ENCODE measurements at regions not wholly inside any gene's neighbourhood (a gene's known extent, or its start where the extent isn't known, plus 50 kb on each side); places are given as distances from the start of the nearest gene placed in this dataset.

DNA sequence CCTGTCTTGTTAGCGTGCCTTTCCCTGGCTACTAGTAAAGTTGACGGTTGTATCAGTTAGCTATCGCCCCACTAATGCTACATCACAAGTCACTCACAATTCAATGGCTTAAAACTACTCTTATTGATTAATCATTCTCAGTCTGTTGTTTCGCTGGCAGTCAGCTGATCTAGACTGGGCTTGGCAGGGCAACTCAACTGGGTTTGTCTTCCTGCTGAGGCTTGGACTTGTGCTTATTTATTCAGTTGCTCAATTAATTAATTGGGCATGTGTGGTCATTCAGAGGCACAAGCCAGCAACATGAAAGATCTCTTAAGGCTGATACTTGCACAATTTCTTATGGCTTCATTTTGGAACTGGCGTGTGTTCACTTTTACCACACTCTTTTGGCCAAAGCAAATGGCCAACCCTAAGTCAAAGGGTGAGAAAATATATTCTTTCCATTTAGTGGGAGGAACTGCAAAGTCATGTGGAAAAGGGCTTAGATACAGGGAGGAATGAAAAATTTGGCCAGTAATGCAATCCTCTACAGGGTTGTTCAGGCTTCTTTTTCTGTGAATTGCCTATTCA lies 333.5 kb downstream of the GPR37 start:
- DNase-seq (ENCODE audit: low read depth in 4 of 4, low spot score in 2 of 4), result no peak

DNA sequence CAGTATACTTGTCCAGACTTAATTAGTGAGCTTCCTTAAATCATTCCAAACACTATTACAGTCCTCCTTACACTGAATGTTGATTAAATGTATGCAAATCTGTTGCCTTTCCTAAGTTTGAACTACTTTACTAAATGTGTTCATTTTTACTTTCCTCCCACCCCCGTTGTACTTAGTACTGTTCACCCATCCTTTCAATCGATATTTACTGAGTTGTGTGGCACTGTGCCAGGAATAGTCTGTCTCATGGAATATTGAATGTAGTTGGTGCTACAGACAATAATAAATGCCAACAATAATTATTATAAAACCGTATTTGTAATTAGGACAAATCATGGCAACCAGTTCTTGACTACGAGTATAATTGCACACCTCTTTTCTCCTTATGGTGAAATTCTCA lies 335.7 kb downstream of the GPR37 start:
- DNase-seq (ENCODE audit: low read depth in 4 of 4, low spot score in 2 of 4), result no peak

DNA sequence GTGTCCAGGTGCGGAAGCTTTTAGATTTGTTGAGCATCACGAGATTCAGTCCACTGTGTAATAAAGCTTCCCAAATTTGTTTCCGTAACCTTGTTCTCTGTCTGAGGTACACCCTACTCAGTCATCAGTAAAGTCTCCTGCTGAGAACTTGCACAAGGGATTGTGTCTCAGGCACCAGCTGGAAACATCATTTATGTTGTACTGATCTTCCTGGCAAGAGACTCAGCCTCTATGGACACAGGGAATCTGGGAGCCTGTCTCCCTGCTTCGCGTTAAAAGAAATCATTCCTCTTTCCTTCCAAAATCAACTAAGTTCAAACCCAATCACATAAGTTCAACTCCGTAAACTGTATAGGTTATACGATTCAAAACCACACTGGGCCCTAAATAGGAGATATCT lies 336.8 kb downstream of the GPR37 start:
- DNase-seq (ENCODE audit: low read depth in 4 of 4, low spot score in 2 of 4), result no peak

DNA sequence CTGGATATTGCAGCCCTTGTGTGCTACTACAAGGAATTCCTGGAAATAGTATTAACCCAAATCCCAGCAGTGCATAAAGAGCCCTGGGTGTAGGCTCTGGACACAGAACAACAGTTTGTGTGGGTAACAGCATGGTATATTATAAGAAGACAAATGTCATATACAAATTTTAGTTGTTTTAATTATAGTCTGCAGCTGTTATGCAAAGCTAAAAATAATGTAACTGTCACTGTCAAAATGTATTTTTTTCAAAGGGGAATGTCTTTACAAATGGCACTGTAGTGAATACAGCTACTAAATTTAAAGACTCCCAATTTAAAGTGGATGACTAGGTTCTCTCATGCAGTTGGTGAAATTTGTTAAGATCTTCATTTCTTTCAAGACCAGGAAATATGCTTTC lies 339.0 kb downstream of the GPR37 start:
- no peak for DNase-seq (ENCODE audit: low read depth in 4 of 4, low spot score in 2 of 4)

DNA sequence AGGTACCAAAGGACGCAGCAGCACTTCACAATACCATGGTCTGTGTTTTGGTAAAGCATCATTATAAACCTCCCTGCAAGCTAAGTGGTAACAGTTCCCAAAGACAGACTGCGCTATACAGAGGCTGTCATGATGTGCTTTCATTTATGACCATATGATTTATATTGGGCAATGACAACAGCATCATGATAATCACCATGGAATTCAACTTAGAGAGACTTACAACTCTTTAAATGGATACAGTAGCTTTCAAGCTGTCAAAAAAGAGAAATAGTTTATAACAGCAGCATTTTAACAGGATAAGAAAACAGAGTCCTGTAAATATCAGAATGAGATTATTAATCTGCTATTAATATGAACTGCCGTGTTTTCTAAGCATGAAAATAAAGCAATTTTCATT lies 341.7 kb downstream of the GPR37 start:
- no peak for DNase-seq (ENCODE audit: low read depth in 4 of 4, low spot score in 2 of 4)

DNA sequence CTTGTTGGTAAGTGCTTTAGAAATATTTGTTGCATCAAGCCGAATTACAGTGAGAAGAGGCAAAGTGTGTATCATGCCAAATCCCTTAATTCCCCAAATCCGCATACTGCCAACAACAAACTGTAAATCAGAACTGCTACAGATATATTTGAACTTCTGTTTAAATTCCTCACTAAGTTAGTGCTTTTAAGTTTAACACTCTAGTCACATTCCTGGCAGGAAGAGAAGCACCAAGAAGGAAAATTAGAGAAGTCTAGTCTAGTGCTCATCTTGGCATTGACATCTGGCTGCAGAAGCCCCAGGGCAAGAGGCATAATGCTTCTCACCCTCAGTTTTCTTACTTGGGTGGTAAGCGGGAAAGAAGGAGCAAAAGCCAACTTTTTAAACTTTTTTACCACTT lies 343.5 kb downstream of the GPR37 start:
- no peak for DNase-seq (ENCODE audit: low read depth in 4 of 4, low spot score in 2 of 4)

DNA sequence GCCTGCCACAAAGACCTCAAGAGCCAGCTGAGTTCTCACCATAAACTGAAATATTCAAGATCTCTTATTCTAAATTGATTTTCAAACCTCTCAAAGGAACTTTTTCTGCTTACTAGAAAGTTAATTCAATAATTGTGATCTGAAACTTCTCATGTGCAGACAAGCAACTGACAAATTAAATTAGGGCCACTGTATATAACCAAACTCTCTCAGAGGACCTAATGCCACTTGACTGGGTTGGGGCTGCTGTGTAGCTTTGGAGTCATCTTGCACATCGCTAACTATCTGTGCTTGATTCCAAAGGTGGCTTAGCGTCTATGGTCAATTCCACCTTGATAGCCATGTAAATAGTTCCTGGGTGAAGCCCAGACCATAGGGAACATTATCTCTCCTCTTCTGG lies 345.2 kb downstream of the GPR37 start:
- DNase-seq (ENCODE audit: low read depth in 4 of 4, low spot score in 2 of 4), result no peak

DNA sequence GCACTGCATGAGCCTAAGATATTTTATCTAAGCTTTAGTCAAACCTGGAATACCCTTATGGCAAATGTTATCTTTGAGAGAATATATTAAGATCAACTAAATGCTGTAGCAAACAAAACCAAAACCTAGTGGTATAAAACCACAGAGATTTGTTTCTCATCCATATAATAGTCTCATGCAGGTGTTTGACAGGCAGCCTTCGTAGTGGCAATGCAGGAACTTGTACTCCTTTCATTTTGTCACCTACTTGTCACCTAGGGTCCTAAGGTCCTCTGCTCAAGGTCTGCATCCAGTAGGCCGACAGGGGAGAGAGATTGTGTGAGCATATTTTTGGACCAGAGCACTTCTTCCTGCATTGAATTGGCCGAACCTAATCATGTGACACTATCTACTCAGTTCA lies 352.6 kb downstream of the GPR37 start:
- no peak for DNase-seq (ENCODE audit: low read depth in 4 of 4, low spot score in 2 of 4)

DNA sequence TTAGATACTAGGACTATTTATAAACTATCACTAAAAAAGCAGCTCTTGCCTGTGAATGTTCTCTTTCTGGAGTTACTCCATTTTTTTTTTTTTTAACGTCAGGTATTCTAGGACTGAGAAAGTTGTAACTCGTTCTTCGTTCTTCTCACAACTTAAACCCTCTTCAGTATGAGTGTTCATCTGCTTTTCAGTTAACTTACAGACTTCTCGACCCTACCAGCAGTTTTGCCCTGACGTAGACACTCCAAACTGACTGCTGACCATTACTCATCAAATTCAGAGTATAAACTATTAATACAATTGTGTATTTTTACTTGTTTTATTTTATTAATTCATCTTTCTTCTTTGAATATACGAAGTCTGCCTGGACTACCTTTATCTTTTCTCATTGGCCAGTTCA lies 353.1 kb downstream of the GPR37 start:
- no peak for DNase-seq (ENCODE audit: low read depth in 4 of 4, low spot score in 2 of 4)

DNA sequence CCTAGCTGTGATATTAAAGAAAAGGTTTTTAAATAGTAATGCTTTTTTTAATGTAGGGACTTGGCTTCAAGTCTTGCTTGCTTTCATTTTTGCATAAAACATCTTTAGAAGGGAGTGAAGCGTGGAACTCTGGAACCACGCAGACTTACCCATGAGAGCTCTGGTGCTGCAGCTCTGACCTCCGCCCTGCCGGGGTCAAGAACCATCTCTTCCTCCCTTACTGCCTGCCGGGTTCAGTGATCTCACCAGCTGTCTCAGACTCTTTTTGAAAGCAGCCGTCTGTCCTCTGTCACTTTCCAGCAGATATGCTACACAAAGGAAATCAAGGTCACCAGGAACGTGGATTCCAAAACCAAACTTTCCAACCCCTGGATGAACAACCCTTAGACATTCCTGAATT lies 353.8 kb downstream of the GPR37 start:
- DNase-seq (ENCODE audit: low read depth in 4 of 4, low spot score in 2 of 4), result no peak

DNA sequence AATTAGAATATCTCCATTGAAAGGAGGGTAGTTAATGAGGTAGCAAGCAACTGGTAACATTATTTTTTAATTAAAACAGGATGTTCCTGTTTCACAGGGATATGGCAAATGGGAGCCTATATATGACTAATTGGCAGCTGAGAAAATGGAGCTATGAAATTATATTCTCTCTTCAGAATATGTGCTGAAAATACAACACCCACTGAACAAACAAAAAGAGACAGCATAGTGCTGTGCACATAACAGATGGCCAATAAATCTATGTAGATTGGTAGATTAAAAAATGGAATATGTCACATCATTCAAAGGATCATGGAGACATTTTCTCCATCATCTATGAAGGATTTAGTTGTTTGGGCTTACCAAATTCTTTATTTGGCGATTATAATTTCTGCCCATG lies 362.0 kb downstream of the GPR37 start:
- no peak for DNase-seq (ENCODE audit: low read depth in 4 of 4, low spot score in 2 of 4)

DNA sequence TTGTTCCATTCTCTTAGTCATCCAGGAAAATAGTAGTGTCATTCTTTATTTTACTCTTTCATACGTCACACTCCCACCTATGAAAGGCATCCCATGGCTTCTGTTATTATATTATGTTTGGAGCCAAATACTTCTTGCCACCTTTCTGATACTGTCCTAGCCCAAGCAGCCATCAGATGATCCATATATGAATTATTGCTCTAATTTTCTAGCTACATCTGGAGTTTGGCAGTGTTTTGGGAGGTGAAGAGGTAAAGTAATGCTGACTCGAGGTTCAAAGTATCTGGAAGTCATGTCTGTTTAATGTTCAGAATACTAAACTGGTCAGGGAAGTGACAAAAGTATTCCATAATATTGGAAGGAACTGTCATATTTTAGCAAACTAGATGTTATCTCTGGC lies 362.5 kb downstream of the GPR37 start:
- DNase-seq (ENCODE audit: low read depth in 4 of 4, low spot score in 2 of 4), result no peak

DNA sequence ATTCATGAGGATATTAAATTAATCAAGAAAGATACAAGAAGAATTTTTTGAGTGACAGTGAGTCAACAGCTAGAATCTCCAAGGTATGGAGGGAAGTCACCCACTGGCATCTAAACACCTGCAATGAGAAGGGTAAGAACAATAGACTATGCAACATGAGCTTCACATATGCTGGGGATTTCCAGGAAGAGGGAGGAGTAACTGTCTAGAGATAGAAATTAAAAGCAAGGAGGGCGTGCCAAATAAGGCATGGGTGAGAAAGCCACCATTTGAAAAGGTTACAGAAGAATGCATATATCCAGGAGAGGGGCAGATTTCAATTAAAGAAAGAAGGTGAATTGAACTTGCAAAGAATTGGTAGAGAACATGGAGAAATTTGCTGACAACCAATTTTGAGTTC lies 365.7 kb downstream of the GPR37 start:
- no peak for DNase-seq (ENCODE audit: low read depth in 4 of 4, low spot score in 2 of 4)

DNA sequence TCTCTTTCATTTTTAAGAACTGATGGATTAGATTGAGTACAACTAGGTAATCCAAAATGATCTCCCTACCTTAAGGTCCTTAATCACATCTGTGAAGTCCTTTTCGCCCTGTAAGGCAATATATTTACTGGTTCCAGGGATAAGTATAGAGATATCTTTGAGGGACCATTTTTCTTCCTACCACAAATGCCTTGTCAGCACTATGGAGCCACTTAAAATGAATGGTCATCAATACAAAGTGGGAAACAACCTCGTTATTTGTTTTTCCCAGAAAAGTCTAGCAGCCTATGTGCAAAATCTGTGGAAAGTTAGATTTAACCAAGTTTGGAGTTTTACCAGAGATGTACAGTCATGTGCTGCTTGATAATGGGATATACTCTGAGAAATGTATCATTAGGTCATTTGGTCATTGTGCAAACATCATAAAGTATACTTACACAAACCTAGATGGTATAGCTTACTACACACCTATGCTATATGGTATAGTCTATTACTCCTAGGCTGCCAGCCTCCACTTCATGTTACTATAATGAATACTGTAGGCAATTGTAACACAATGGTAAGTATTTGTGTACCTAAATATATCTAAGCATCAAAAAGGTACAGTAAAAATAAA lies 366.2 kb upstream of the TMEM229A start:
- DNase-seq (ENCODE audit: low read depth in 4 of 4, low spot score in 2 of 4), result no peak

DNA sequence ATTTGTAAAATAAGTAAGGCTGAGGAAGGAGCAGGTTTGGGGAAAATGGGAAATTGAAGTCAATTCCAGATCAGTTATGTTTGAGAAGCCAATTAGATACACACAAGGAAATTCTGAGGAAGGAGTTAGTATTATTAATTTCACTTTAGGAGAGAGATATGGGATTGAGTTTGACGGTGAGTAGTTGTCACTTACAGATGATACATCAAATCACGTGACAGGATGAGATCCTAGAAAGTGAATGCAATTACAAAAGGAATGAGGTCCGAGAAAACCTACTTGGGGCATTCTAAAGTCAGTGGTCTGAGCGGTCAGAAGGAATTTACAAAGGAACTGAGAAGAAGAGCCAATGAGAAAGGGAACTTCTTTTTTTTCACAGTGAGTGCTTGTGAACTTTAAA lies 364.3 kb upstream of the TMEM229A start:
- no peak for DNase-seq (ENCODE audit: low read depth in 4 of 4, low spot score in 2 of 4)

DNA sequence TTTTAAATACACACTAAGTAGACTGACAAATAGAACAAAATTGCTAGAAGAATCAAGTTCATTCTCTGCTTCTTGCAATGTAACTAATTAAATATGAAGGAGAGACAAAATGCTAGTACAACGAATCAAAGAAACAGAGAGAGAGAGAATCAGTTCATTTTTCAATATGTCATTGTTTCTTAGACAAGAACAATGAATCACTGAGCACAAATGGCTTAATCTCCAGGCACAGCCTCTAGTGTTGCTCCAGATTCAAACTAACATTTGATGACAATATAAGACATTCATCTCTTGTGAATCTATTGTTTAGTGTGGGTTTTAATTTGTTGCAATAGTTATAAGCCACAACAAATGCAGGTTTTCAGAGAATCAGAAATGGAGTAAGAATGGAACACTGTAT lies 357.4 kb upstream of the TMEM229A start:
- no peak for DNase-seq (ENCODE audit: low read depth in 4 of 4, low spot score in 2 of 4)

DNA sequence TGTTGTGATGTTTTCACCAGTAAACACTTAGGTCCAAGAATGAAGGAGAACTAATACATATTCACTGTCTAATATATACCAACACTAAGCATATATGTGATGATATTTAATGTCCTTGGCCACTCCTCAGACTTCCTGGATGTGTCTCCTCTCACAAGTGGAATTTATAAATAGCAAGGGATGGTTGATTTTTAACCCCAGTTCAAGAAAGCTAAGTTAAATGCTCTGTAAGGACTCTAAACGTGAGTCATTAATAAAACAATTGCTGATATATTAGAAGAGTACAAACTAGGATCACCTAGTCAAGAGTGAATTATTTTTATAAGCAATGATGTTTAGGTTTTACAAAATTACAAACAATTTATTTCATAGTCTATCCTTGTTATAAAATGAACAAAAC lies 355.9 kb upstream of the TMEM229A start:
- no peak for DNase-seq (ENCODE audit: low read depth in 4 of 4, low spot score in 2 of 4)

DNA sequence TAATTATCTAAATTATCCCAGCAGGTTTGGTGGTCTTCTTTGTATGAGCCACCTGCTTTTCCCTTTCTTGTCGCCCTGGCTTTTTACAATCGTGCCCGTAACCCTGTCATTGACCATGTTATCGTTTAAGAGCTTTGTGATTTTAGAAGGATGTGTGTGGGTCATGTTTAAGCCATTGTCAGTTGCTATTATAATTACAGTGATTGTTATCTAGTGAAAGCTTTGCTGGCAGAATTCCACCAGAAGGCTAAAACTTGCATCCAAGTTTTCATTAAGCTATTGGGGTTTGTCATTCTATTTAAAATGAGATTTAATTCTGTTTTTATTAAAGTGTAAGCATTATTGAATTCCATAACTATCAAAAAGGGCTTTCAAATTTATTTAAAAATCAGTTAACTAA lies 354.2 kb upstream of the TMEM229A start:
- DNase-seq (ENCODE audit: low read depth in 4 of 4, low spot score in 2 of 4), result no peak

DNA sequence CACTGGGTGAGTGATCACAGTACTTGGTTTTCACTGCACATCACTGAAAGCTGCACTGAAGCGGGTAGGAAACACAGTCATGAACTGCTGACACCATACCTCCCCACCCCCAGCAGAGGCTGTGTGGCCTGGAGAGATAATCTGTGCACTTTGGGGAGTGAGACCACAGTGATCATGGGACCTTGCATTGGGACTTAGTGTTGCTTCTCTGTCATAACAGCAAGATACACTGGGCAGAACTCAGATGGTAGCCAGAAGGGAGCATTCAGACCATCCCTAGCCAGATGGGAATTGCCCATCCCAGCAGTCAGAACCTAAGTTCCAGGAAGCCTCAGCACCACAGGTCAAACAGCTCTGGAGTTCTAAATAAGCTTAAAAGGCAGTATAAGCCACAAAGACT lies 346.4 kb upstream of the TMEM229A start:
- no peak for DNase-seq (ENCODE audit: low read depth in 4 of 4, low spot score in 2 of 4)

DNA sequence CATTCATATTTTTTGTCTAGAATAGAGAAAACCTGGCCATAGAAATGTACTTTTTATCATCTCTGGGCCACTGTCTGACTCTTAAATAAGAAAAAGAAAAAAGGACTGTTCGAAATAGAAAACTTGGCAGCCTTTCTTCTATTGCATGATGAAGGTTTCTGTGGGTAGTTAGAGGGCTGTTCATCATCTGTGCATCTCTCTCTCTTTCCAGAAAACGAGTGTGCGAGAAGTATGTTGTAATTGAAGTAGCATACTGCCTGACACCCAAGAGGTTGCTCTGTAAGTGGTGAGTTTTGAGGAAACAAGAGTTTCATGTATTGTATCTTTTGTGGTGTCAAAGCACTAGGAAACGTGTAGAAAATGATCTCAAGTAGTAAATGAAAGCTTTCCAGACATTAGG lies 343.2 kb upstream of the TMEM229A start:
- DNase-seq (ENCODE audit: low read depth in 4 of 4, low spot score in 2 of 4), result no peak

DNA sequence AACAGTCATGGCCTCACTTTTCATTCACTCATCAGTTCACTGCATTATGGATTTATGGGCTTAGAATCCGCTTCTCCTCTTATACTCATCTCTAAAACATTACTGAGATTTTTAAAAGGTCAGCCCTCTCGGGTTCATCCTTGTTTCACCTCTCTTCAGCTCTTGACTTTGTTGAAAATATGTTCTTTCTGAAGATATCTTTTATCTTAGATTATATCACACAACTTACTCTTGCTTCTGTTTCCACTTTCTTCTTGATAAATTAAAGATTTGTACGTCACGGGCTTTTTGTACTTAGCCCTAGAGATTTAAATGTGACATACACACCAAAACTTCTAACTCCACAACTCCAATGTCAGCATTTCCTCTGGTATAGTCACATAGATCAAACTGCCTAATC lies 342.5 kb upstream of the TMEM229A start:
- no peak for DNase-seq (ENCODE audit: low read depth in 4 of 4, low spot score in 2 of 4)

DNA sequence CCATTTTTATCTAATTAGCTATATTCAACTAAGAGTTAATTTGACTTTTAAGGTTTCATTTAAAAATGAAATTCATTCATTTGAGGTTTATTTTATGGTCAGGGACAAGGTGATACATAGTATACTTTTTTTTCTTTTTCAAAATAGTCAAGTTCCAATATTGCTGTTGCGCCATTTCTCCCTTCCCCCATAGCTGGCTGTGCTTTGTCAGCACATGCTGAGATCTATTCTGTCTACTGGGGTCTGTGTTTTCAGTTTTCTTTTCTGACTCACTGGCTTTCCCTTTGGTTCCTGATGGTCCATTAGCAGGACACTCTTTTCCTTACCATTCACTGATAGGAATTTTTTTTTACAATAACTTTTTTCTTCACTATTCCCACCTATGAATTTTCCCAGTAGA lies 336.4 kb upstream of the TMEM229A start:
- DNase-seq (ENCODE audit: low read depth in 4 of 4, low spot score in 2 of 4), result no peak

DNA sequence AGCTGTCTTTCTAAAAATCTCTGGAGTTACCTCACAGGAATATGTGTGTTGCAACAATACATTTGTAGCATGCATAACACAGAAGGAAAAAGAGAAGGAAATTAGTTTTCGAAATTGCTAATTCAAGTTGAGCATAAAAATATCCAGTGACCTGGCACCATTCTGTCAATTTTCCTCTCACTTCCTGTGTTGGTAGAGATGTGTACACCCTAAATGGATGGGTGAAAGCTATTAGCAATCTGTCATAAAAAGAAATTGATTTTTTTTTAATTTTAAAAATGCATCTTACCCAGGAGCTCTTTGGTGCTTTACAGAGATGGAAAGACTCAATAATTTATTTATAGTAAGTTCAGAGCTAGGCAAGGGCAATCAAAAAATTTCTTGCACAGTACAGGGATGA lies 333.3 kb upstream of the TMEM229A start:
- DNase-seq (ENCODE audit: low read depth in 4 of 4, low spot score in 2 of 4), result no peak
